IMR-90 (cell line): ENCODE measurements at regions not wholly inside any gene's neighbourhood (a gene's known extent, or its start where the extent isn't known, plus 50 kb on each side); places are given as distances from the start of the nearest gene placed in this dataset.

Source experiments
- BHLHE40 ChIP-seq: fragments of 150-350 bp; IDR thresholded peaks from 2 replicates; pipeline ENCODE4 v1.6.1; 2016; ENCODE audit warnings: mild to moderate bottlenecking, low read depth, low read length
- CHD1 ChIP-seq: IDR thresholded peaks from 2 replicates; pipeline ENCODE4 v1.6.1; 2012; ENCODE audit warnings: low read depth, low read length, improper control_type of control experiment
- MAFK ChIP-seq: IDR thresholded peaks from 2 replicates; pipeline ENCODE4 v1.6.1; 2012; ENCODE audit warnings: low read depth, low read length, improper control_type of control experiment
- MAZ ChIP-seq: IDR thresholded peaks from 2 replicates; pipeline ENCODE4 v1.6.1; 2012; ENCODE audit warnings: low read depth, mild to moderate bottlenecking, low read length, improper control_type of control experiment, moderate library complexity, borderline replicate concordance
- NFE2L2 ChIP-seq: fragments of 150-350 bp; IDR thresholded peaks from 2 replicates; pipeline ENCODE4 v1.6.1; 2016; ENCODE audit warnings: low read depth, mild to moderate bottlenecking, low read length
- POLR2A ChIP-seq: IDR thresholded peaks from 2 replicates; pipeline ENCODE4 v1.6.1; 2012; ENCODE audit warnings: mild to moderate bottlenecking, low read depth, low read length
- RAD21 ChIP-seq: IDR thresholded peaks from 2 replicates; pipeline ENCODE4 v1.6.1; 2012; ENCODE audit warnings: low read length, improper control_type of control experiment
- RCOR1 ChIP-seq: IDR thresholded peaks from 2 replicates; pipeline ENCODE4 v1.6.1; 2012; ENCODE audit warnings: mild to moderate bottlenecking, low read length, improper control_type of control experiment; ENCODE audit not compliant: insufficient replicate concordance
- RFX5 ChIP-seq: IDR thresholded peaks from 2 replicates; pipeline ENCODE4 v1.8.0; 2012; ENCODE audit warnings: low read depth, mild to moderate bottlenecking, low read length, moderate library complexity
- SMC3 ChIP-seq: fragments of 150-350 bp; IDR thresholded peaks from 2 replicates; pipeline ENCODE4 v1.6.1; 2016; ENCODE audit warnings: low read depth, mild to moderate bottlenecking, antibody characterized with exemption, low read length, moderate library complexity
- TF ChIP-seq, protein P1 (sequence below): conservative IDR thresholded peaks from 2 replicates; pipeline ENCODE4 v1.5.1; 2012; ENCODE audit warnings: mild to moderate bottlenecking, low read depth, low read length, improper control_type of control experiment

DNA sequence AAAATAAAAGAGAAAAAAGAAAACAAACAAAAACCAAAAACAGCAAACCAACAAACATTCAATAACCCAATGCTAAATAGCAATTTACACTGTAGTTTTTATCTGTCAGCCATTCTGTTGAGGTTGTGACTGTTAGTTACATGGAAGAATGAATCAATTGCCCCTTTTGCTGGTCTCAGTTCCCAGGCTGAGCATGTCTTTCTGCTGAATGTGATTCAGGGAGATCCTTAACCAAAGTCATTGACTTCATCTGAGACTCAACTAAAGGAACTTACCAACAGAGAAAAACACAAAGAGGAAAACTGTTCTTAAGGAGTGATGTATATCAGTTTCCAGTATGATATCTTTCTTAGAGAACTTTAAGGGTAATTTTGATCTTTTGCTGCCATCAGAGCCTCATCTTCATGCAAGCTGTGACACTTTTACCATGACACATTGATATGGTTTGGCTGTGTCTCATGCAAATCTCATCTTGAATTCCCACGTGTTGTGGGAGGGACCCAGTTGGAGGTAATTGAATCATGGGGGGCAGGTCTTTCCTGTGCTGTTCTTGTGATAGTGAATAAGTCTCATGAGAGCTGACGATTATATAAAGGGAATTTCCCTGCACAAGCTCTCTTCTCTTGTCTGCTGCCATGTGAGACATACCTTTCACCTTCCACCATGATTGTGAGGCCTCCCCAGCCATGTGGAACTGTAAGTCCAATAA is 469.8 kb downstream of the KIF20B start:
- TF ChIP-seq MAFK, result no peak
- TF ChIP-seq, protein P1, sequence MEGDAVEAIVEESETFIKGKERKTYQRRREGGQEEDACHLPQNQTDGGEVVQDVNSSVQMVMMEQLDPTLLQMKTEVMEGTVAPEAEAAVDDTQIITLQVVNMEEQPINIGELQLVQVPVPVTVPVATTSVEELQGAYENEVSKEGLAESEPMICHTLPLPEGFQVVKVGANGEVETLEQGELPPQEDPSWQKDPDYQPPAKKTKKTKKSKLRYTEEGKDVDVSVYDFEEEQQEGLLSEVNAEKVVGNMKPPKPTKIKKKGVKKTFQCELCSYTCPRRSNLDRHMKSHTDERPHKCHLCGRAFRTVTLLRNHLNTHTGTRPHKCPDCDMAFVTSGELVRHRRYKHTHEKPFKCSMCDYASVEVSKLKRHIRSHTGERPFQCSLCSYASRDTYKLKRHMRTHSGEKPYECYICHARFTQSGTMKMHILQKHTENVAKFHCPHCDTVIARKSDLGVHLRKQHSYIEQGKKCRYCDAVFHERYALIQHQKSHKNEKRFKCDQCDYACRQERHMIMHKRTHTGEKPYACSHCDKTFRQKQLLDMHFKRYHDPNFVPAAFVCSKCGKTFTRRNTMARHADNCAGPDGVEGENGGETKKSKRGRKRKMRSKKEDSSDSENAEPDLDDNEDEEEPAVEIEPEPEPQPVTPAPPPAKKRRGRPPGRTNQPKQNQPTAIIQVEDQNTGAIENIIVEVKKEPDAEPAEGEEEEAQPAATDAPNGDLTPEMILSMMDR, result no peak
- no peak for TF ChIP-seq POLR2A
- no peak for TF ChIP-seq RFX5
- no peak for TF ChIP-seq RAD21
- no peak for TF ChIP-seq RCOR1
- no peak for TF ChIP-seq SMC3
- no peak for TF ChIP-seq NFE2L2
- TF ChIP-seq CHD1, result no peak
- TF ChIP-seq BHLHE40, result no peak
- no peak for TF ChIP-seq MAZ
